Neural crest cell (in vitro differentiated cells): ENCODE measurements at regions not wholly inside any gene's neighbourhood (a gene's known extent, or its start where the extent isn't known, plus 50 kb on each side); places are given as distances from the start of the nearest gene placed in this dataset.

ENCODE experiments used
- DNase-seq: peaks from one replicate; pipeline ENCODE4 v3.0.0; 2021; ENCODE audit warnings: low read depth, mixed read lengths, low spot score
- H3K27ac Mint-ChIP-seq: one replicate; pipeline ENCODE4 v1.8.0; 2021; ENCODE audit warnings: mild to moderate bottlenecking, mixed read lengths; ENCODE audit not compliant: unreplicated experiment
- H3K27me3 Mint-ChIP-seq: 2 replicates; pipeline ENCODE4 v1.8.0; 2021; ENCODE audit warnings: low read depth, mild to moderate bottlenecking, mixed read lengths
- H3K36me3 Mint-ChIP-seq: 2 replicates; pipeline ENCODE4 v1.8.0; 2021; ENCODE audit warnings: low read depth, mild to moderate bottlenecking, mixed read lengths
- H3K4me1 Mint-ChIP-seq: 2 replicates; pipeline ENCODE4 v1.8.0; 2021; ENCODE audit warnings: mixed read lengths
- H3K4me3 Mint-ChIP-seq: one replicate; pipeline ENCODE4 v1.8.0; 2021; ENCODE audit warnings: mild to moderate bottlenecking, mixed read lengths
- H3K9me3 Mint-ChIP-seq: 2 replicates; pipeline ENCODE4 v1.8.0; 2021; ENCODE audit warnings: mixed read lengths
- CTCF ChIP-seq: fragments of 200-600 bp; sonication (generic); conservative IDR thresholded peaks from 2 replicates; pipeline ENCODE4 v1.5.0; 2021; ENCODE audit warnings: antibody characterized with exemption, mild to moderate bottlenecking

- Mint-ChIP-seq H3K36me3 (no peaks in the 10 kb centered on the region), H3K4me1 (no peaks in the 10 kb centered on the region), H3K27ac (no peak overlapping the region), H3K27me3 (no peaks in the 10 kb centered on the region), H3K4me3 (no peak overlapping the region), H3K9me3 (peaks cover under 1% of the 10 kb centered on the region)
- no peak for TF ChIP-seq CTCF
- no peak for DNase-seq
Observed at GRCh38 chr5:104172976-104173375, 610.4 kb upstream of the NUDT12 start.

- no peak for DNase-seq
- no peak overlapping the region for H3K4me3 Mint-ChIP-seq
- no peak overlapping the region for H3K27ac Mint-ChIP-seq
- no peaks in the 10 kb centered on the region for H3K9me3 Mint-ChIP-seq
- no peaks in the 10 kb centered on the region for H3K36me3 Mint-ChIP-seq
- H3K27me3 Mint-ChIP-seq = no peaks in the 10 kb centered on the region
- no peak for TF ChIP-seq CTCF
- H3K4me1 Mint-ChIP-seq = no peaks in the 10 kb centered on the region
Observed at GRCh38 chr5:104171958-104172690, 609.5 kb upstream of the NUDT12 start.

- Mint-ChIP-seq H3K27ac (no peak overlapping the region), H3K4me1 (no peaks in the 10 kb centered on the region), H3K36me3 (no peaks in the 10 kb centered on the region), H3K27me3 (no peaks in the 10 kb centered on the region), H3K4me3 (no peak overlapping the region), H3K9me3 (peaks cover 2% of the 10 kb centered on the region)
- no peak for TF ChIP-seq CTCF
- no peak for DNase-seq
Observed at GRCh38 chr5:104170926-104171325, 608.3 kb upstream of the NUDT12 start.

GRCh38 chr5:104146652-104147051 lies 584.1 kb upstream of the NUDT12 start:
- no peaks in the 10 kb centered on the region for H3K36me3 Mint-ChIP-seq
- no peak overlapping the region for H3K4me3 Mint-ChIP-seq
- DNase-seq = no peak
- H3K4me1 Mint-ChIP-seq = peaks cover 5% of the 10 kb centered on the region
- H3K9me3 Mint-ChIP-seq = peaks cover 2% of the 10 kb centered on the region
- TF ChIP-seq CTCF = no peak
- no peaks in the 10 kb centered on the region for H3K27me3 Mint-ChIP-seq
- no peak overlapping the region for H3K27ac Mint-ChIP-seq

GRCh38 chr5:104139840-104140239 lies 577.3 kb upstream of the NUDT12 start:
- Mint-ChIP-seq H3K36me3 (no peaks in the 10 kb centered on the region), H3K4me1 (peaks cover 4% of the 10 kb centered on the region), H3K9me3 (peaks cover 2% of the 10 kb centered on the region), H3K4me3 (no peak overlapping the region), H3K27ac (no peak overlapping the region), H3K27me3 (no peaks in the 10 kb centered on the region)
- DNase-seq = no peak
- TF ChIP-seq CTCF = peak; percentile 33
